ENCODE measurements at regions not wholly inside any gene's neighbourhood (a gene's known extent, or its start where the extent isn't known, plus 50 kb on each side); places are given as distances from the start of the nearest gene placed in this dataset.
A peak's percentile ranks its signal among the peaks of the same experiment; 100 is the strongest.

DNA sequence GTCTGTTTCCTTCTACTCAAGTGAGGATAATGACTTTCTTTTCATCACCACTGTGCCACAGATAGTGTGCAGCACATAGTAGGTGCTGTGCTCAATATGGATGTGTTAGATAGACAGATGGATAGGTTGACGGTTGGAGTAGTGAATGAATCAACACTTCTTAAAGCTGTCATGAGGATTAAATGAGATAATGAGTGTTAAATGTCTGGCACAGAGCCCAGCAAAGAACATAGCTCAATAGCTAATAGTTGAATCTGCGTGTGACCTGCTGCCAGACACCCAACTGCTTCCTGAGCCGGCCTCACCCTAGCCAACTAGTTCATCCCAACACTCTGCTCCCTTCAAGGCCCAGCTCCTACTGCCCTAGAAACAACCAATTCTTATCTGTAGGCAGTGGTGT lies 67.7 kb upstream of the PJA1 start:
- TF ChIP-seq, protein P1, sequence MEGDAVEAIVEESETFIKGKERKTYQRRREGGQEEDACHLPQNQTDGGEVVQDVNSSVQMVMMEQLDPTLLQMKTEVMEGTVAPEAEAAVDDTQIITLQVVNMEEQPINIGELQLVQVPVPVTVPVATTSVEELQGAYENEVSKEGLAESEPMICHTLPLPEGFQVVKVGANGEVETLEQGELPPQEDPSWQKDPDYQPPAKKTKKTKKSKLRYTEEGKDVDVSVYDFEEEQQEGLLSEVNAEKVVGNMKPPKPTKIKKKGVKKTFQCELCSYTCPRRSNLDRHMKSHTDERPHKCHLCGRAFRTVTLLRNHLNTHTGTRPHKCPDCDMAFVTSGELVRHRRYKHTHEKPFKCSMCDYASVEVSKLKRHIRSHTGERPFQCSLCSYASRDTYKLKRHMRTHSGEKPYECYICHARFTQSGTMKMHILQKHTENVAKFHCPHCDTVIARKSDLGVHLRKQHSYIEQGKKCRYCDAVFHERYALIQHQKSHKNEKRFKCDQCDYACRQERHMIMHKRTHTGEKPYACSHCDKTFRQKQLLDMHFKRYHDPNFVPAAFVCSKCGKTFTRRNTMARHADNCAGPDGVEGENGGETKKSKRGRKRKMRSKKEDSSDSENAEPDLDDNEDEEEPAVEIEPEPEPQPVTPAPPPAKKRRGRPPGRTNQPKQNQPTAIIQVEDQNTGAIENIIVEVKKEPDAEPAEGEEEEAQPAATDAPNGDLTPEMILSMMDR (IDR thresholded peaks at IDR 0.05; ENCODE audit: insufficient read depth, low read depth, low read length): no peak
- POLR2A ChIA-PET: no interaction called here
- no peak overlapping the region for H3K4me3 ChIP-seq (ENCODE audit: low read depth, low read length)
- CTCF ChIA-PET: no interaction called here
- H3K36me3 ChIP-seq (ENCODE audit: control insufficient read depth, insufficient read depth, low read length): no peaks in the 10 kb centered on the region
- H3K27me3 ChIP-seq (ENCODE audit: control insufficient read depth, insufficient read depth, low read length): no peaks in the 10 kb centered on the region
- DNase-seq (ENCODE audit: low read depth): no peak

DNA sequence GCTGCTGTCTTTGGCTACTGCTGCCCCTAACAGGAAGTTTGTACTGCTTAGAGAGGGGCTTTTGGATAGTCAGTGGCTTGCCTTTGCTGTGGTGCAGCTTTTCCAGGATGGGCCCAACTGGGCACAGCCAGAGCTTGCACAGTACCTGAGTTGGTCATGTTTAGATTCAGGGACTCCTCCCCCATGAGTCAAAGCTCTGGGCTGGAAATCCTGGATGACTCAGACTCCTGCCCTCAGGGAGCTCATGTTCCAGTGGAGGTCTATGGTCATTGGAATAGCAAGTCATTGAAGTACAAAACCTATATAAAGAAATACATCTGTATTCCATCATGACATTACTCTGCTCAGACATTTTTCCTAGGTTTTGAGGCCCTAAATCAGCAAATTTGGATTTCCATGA lies 66.7 kb upstream of the PJA1 start:
- ChIA-PET CTCF (interaction anchor here (1.2 to 2.1 kb wide), 4 partner anchors 10 to 499 kb away, joined by 3 to 9 read pairs (median 8); partner anchors contain the start of gene EFNB1), POLR2A (no interaction called here)
- Histone ChIP-seq H3K4me3 (ENCODE audit: low read depth, low read length) (no peak overlapping the region), H3K27me3 (ENCODE audit: control insufficient read depth, insufficient read depth, low read length) (no peaks in the 10 kb centered on the region), H3K36me3 (ENCODE audit: control insufficient read depth, insufficient read depth, low read length) (no peaks in the 10 kb centered on the region)
- TF ChIP-seq, protein P1 (IDR thresholded peaks at IDR 0.05; ENCODE audit: insufficient read depth, low read depth, low read length): no peak
- DNase-seq (ENCODE audit: low read depth): no peak

DNA sequence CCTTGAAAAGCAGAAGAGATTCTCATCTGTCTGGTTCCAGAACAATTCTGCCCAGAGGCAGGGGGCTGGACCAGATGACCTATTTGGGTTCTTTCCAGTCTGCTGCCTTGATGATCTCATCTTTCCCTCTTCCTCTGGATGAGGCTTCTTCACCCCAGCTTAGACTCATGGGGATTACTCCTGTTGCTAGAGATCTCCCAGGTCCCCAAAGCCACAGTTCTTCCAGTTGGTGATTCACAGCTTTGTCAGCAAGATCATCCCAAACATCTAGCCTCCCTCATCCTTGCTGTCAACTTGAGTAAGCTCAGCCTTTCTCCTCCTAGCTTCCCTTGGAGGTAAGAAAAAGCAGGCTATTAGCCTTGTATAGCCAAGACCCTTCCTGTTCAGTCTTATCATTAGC lies 64.2 kb upstream of the PJA1 start:
- POLR2A ChIA-PET: interaction anchor here (0.5 to 1.1 kb wide), 2 partner anchors 10 to 401 kb away, joined by 6 read pairs; partner anchors contain the start of gene EFNB1
- Histone ChIP-seq H3K27me3 (ENCODE audit: control insufficient read depth, insufficient read depth, low read length) (no peaks in the 10 kb centered on the region), H3K4me3 (ENCODE audit: low read depth, low read length) (no peak overlapping the region), H3K36me3 (ENCODE audit: control insufficient read depth, insufficient read depth, low read length) (no peaks in the 10 kb centered on the region)
- CTCF ChIA-PET: interaction anchor here (0.5 to 0.7 kb wide), 2 partner anchors 57 to 170 kb away, joined by 3 to 4 read pairs; no protein-coding TSS in a partner anchor
- DNase-seq (ENCODE audit: low read depth): peak; percentile 15
- TF ChIP-seq, protein P1 (IDR thresholded peaks at IDR 0.05; ENCODE audit: insufficient read depth, low read depth, low read length): no peak

DNA sequence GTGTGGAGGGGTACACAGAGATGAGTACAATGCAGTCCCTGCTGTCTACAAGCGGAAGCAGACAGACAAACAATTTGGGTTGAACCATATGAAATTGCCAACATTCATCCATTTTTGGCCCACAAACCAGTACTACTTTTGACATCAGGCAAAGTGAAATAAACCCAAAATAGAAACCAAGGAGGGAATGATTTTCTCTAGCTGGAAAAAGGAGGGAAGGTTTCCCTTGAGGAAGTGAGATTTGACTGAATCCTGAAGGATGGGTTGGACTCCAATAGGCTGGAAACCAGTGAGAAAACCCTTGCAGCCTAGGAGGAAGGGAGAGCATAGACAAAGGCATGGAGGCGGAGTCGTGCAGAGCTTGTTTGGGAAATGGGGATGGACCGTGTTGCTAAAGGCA lies 63.5 kb upstream of the PJA1 start:
- no peaks in the 10 kb centered on the region for H3K27me3 ChIP-seq (ENCODE audit: control insufficient read depth, insufficient read depth, low read length)
- ChIA-PET POLR2A (no interaction called here), CTCF (interaction anchor here (0.7 to 1.5 kb wide), 2 partner anchors 58 to 401 kb away, joined by 3 to 5 read pairs; no protein-coding TSS in a partner anchor)

DNA sequence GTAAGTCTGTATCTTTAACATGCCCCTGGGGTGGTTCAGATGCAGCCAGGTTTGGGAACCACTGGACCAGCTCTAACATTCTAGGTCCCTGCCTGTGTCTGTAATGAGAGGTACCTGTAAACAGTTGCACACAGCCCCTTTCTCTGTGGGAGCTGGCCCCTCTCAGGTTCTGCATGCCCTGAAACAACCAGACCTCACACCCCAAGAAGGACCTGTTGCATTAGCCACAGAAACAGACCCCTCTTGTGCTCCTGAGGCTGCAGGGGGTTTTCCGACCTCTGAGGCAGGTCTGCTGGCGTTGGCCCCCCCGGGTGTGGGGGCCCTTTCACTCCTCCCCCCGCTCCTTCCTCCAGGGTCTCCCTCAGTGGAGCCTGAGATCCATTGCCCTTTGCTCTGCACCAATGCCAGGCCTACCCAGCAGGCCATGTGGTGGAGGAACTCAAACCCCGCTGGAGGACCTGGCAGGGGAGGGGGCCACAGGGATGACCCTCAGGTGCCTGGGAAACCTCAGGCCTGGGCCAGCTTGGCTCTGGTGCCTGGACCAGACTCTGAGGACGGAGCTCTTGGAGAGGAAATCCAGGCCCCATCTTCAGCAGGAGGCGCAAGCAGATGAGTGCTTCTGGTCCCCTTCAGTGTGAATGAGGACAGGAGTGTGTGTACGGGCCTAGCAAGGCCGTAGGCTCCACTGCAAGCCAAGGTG lies 61.4 kb upstream of the PJA1 start:
- CTCF ChIA-PET: interaction anchor here (1.1 to 2.0 kb wide), 3 partner anchors 16 to 399 kb away, joined by 3 to 5 read pairs (median 5); no protein-coding TSS in a partner anchor
- H3K36me3 ChIP-seq (ENCODE audit: control insufficient read depth, insufficient read depth, low read length): no peaks in the 10 kb centered on the region

More for the DNA sequence above, 63.5 kb upstream of the PJA1 start:
- Histone ChIP-seq H3K4me3 (ENCODE audit: low read depth, low read length) (no peak overlapping the region), H3K36me3 (ENCODE audit: control insufficient read depth, insufficient read depth, low read length) (no peaks in the 10 kb centered on the region)
- no peak for DNase-seq (ENCODE audit: low read depth)
- TF ChIP-seq, protein P1 (IDR thresholded peaks at IDR 0.05; ENCODE audit: insufficient read depth, low read depth, low read length): no peak

More for the DNA sequence above, 61.4 kb upstream of the PJA1 start:
- H3K27me3 ChIP-seq (ENCODE audit: control insufficient read depth, insufficient read depth, low read length): no peaks in the 10 kb centered on the region
- TF ChIP-seq, protein P1 (IDR thresholded peaks at IDR 0.05; ENCODE audit: insufficient read depth, low read depth, low read length): no peak
- POLR2A ChIA-PET: no interaction called here
- no peak for DNase-seq (ENCODE audit: low read depth)
- no peak overlapping the region for H3K4me3 ChIP-seq (ENCODE audit: low read depth, low read length)

Data from BJ (cell line).